Breast epithelium (tissue), 3 donors: ENCODE measurements at regions not wholly inside any gene's neighbourhood (a gene's known extent, or its start where the extent isn't known, plus 50 kb on each side); places are given as distances from the start of the nearest gene placed in this dataset.

Source experiments
- CTCF ChIP-seq, 3 donors: fragments of 450-650 bp; IDR thresholded peaks; one replicate each; pipeline ENCODE4 v1.5.1; 2016 to 2017; ENCODE audit warnings: antibody characterized with exemption in 3 of 3, mild to moderate bottlenecking in 3 of 3, moderate library complexity in 3 of 3
- POLR2A ChIP-seq: fragments of 450-650 bp; IDR thresholded peaks from one replicate; pipeline ENCODE4 v1.6.1; 2016; ENCODE audit warnings: antibody characterized with exemption, mild to moderate bottlenecking, moderate library complexity

- TF ChIP-seq CTCF (IDR thresholded peaks at IDR 0.05) (no peak), POLR2A (no peak)
Measured at GRCh38 chr10:129004398-129004797, 462.6 kb upstream of the MGMT start.
